ENCODE measurements at regions not wholly inside any gene's neighbourhood (a gene's known extent, or its start where the extent isn't known, plus 50 kb on each side); places are given as distances from the start of the nearest gene placed in this dataset.

- TF ChIP-seq CTCF (conservative IDR thresholded peaks at IDR 0.05 in 1 of 2, IDR thresholded peaks at IDR 0.05 in 1 of 2; ENCODE audit: extremely low read depth in 1 of 2, insufficient read depth in 1 of 2, low read depth in 1 of 2, low read length in 2 of 2) = no peak
- no peak for TF ChIP-seq EZH2 (IDR thresholded peaks at IDR 0.05; ENCODE audit: borderline replicate concordance, low read length)
Observed at GRCh38 chr4:152089584-152089983, 328.8 kb upstream of the GATB start.
